PC-9 (cell line): ENCODE measurements at regions not wholly inside any gene's neighbourhood (a gene's known extent, or its start where the extent isn't known, plus 50 kb on each side); places are given as distances from the start of the nearest gene placed in this dataset.

Experiments used
- BruUV-seq: library from RNA; stranded (reverse); fragments of 400-500 nt; replicated peaks from 2 replicates; lab custom pipeline; 2021; lab: Mats Ljungman, UMichigan
- CTCF ChIA-PET: fragments of 300-600 bp; sonication (Branson Sonifier 250); formaldehyde crosslinking; loops from one replicate; lab custom pipeline; 2022; ENCODE audit warnings: antibody characterized with exemption; lab: Charles Lee
- POLR2A ChIA-PET: fragments of 300-600 bp; sonication (Branson Sonifier 250); formaldehyde crosslinking; loops from one replicate; lab custom pipeline; 2022; ENCODE audit warnings: antibody characterized with exemption; ENCODE audit not compliant: unreplicated experiment; lab: Charles Lee
- DNase-seq, 2 experiments: peaks; one replicate each; pipeline versions ENCODE4 v3.0.0 to v3.0.0-alpha.2; 2015 to 2022; ENCODE audit warnings: mixed read lengths in 1 of 2
- H2AFZ ChIP-seq: fragments of 200-600 bp; sonication (generic); 2 replicates; pipeline ENCODE4 v1.8.1; 2017; ENCODE audit warnings: antibody characterized with exemption
- H3F3A ChIP-seq: fragments of 200-600 bp; sonication (generic); 2 replicates; pipeline ENCODE4 v1.8.1; 2017; ENCODE audit warnings: antibody characterized with exemption, mild to moderate bottlenecking, low read depth; ENCODE audit not compliant: insufficient read depth
- H3K27ac ChIP-seq: fragments of 200-600 bp; sonication (generic); 2 replicates; pipeline ENCODE4 v1.6.1; 2016; ENCODE audit warnings: mixed run types
- H3K27me3 ChIP-seq: fragments of 200-600 bp; sonication (generic); 2 replicates; pipeline ENCODE4 v1.6.1; 2016; ENCODE audit warnings: low read depth, mixed run types; ENCODE audit not compliant: insufficient read depth
- H3K36me3 ChIP-seq: fragments of 200-600 bp; sonication (generic); 2 replicates; pipeline ENCODE4 v1.6.1; 2016; ENCODE audit warnings: low read depth, mixed run types
- H3K4me1 ChIP-seq: fragments of 200-600 bp; sonication (generic); replicated peaks from 2 replicates; pipeline ENCODE4 v1.6.1; 2016; ENCODE audit warnings: mixed run types; ENCODE audit not compliant: insufficient read depth
- H3K4me2 ChIP-seq: fragments of 200-600 bp; sonication (generic); 2 replicates; pipeline ENCODE4 v1.6.1; 2017; ENCODE audit warnings: mixed run types
- H3K4me3 ChIP-seq: fragments of 200-600 bp; sonication (generic); 2 replicates; pipeline ENCODE4 v1.6.1; 2016; ENCODE audit warnings: mixed run types
- H3K79me2 ChIP-seq: fragments of 200-600 bp; sonication (generic); 2 replicates; pipeline ENCODE4 v1.6.1; 2017; ENCODE audit warnings: low read depth, mixed run types
- H3K9me2 ChIP-seq: fragments of 200-600 bp; sonication (generic); 2 replicates; pipeline ENCODE4 v1.8.1; 2017; ENCODE audit warnings: mild to moderate bottlenecking; ENCODE audit not compliant: insufficient read depth
- H3K9me3 ChIP-seq: fragments of 200-600 bp; sonication (generic); 2 replicates; pipeline ENCODE4 v1.8.1; 2016; ENCODE audit warnings: low read depth; ENCODE audit not compliant: insufficient read depth
- H4K20me1 ChIP-seq: fragments of 200-600 bp; sonication (generic); 2 replicates; pipeline ENCODE4 v1.8.1; 2017; ENCODE audit not compliant: insufficient read depth
- CTCF ChIP-seq: fragments of 200-600 bp; sonication (generic); conservative IDR thresholded peaks from 2 replicates; pipeline ENCODE4 v1.6.1; 2017; ENCODE audit warnings: mixed run types, antibody characterized with exemption, mild to moderate bottlenecking, moderate library complexity
- EZH2 ChIP-seq: fragments of 200-600 bp; sonication (generic); IDR thresholded peaks from 2 replicates; pipeline ENCODE4 v1.8.0; 2017; ENCODE audit warnings: antibody characterized with exemption, low read depth
- intact Hi-C: fragments of 100-400 bp; cut with micrococcal nuclease; formaldehyde crosslinking; loops from one replicate; pipeline ENCODE4 v1.10.0; 2022; ENCODE audit not compliant: unreplicated experiment

- POLR2A ChIA-PET: no interaction called here
- H3K27me3 ChIP-seq: peaks cover 30% of the 10 kb centered on the region
- no peak overlapping the region for H3K4me2 ChIP-seq
- H3K36me3 ChIP-seq: no peaks in the 10 kb centered on the region
- no TSS peak for BruUV-seq
- H3K4me1 ChIP-seq: no peaks in the 10 kb centered on the region
- intact Hi-C loops: no loop called here
- TF ChIP-seq EZH2 (no peak), CTCF (no peak)
- no peaks in the 10 kb centered on the region for H3K9me3 ChIP-seq
- no peak for DNase-seq
- CTCF ChIA-PET: interaction anchor here (0.6 kb wide), 1 partner anchor 268 kb away, joined by 3 read pairs; no protein-coding TSS in a partner anchor
- no peaks in the 10 kb centered on the region for H3F3A ChIP-seq
- H3K9me2 ChIP-seq: no peaks in the 10 kb centered on the region
- H3K4me3 ChIP-seq: no peak overlapping the region
- H4K20me1 ChIP-seq: no peaks in the 10 kb centered on the region
- H3K79me2 ChIP-seq: no peaks in the 10 kb centered on the region
- no peak overlapping the region for H2AFZ ChIP-seq
- no peak overlapping the region for H3K27ac ChIP-seq
These were observed 231.5 kb upstream of the ZFHX3 start for GRCh38 chr16:73279451-73279850.

GRCh38 chr16:73277071-73277470 is 229.1 kb upstream of the ZFHX3 start:
- CTCF ChIA-PET: no interaction called here

GRCh38 chr16:73275448-73275847 is 227.5 kb upstream of the ZFHX3 start:
- POLR2A ChIA-PET: no interaction called here
- H3K27me3 ChIP-seq: peaks cover 53% of the 10 kb centered on the region

More at GRCh38 chr16:73277071-73277470, 229.1 kb upstream of the ZFHX3 start:
- Histone ChIP-seq H3K27me3 (peaks cover 40% of the 10 kb centered on the region), H3K9me3 (no peaks in the 10 kb centered on the region), H3K27ac (no peak overlapping the region), H3K36me3 (no peaks in the 10 kb centered on the region), H3K79me2 (no peaks in the 10 kb centered on the region), H3F3A (no peaks in the 10 kb centered on the region), H3K4me2 (no peak overlapping the region), H4K20me1 (no peaks in the 10 kb centered on the region), H3K9me2 (no peaks in the 10 kb centered on the region), H3K4me1 (no peaks in the 10 kb centered on the region), H2AFZ (no peak overlapping the region), H3K4me3 (no peak overlapping the region)
- TF ChIP-seq EZH2: no peak
- no peak for TF ChIP-seq CTCF
- intact Hi-C loops: no loop called here
- DNase-seq: no peak
- no TSS peak for BruUV-seq
- POLR2A ChIA-PET: no interaction called here

More at GRCh38 chr16:73275448-73275847, 227.5 kb upstream of the ZFHX3 start:
- no peaks in the 10 kb centered on the region for H4K20me1 ChIP-seq
- H3K27ac ChIP-seq: no peak overlapping the region
- no peak overlapping the region for H3K4me2 ChIP-seq
- H3F3A ChIP-seq: no peaks in the 10 kb centered on the region
- H2AFZ ChIP-seq: no peak overlapping the region
- H3K9me3 ChIP-seq: no peaks in the 10 kb centered on the region
- no peaks in the 10 kb centered on the region for H3K36me3 ChIP-seq
- CTCF ChIA-PET: no interaction called here
- no peak overlapping the region for H3K4me3 ChIP-seq
- no peak for DNase-seq
- H3K9me2 ChIP-seq: no peaks in the 10 kb centered on the region
- no peaks in the 10 kb centered on the region for H3K4me1 ChIP-seq
- intact Hi-C loops: no loop called here
- no TSS peak for BruUV-seq
- TF ChIP-seq CTCF: no peak
- H3K79me2 ChIP-seq: no peaks in the 10 kb centered on the region
